SK-N-SH treated with all-trans-retinoic acid at 6 μM for 48 hours (cell line): ENCODE measurements at regions not wholly inside any gene's neighbourhood (a gene's known extent, or its start where the extent isn't known, plus 50 kb on each side); places are given as distances from the start of the nearest gene placed in this dataset.

Experiments used
- ATAC-seq: fragments of 200-7000 bp; cut with Tn5 transposase; 3 replicates; pipeline ENCODE4 v1.9.1; 2020; ENCODE audit warnings: mild to moderate bottlenecking, moderate library complexity
- ARNTL ChIP-seq: fragments of 450-650 bp; formaldehyde crosslinking; IDR thresholded peaks from 2 replicates; pipeline ENCODE4 v1.5.0; 2020; ENCODE audit warnings: low read depth, mild to moderate bottlenecking, moderate library complexity, borderline replicate concordance
- CSDC2 ChIP-seq: fragments of 250-450 bp; sonication (Bioruptor Pico); IDR thresholded peaks from 2 replicates; pipeline ENCODE4 v1.5.0; 2020; ENCODE audit warnings: mild to moderate bottlenecking, moderate library complexity
- ESRRG ChIP-seq: fragments of 250-450 bp; sonication (Bioruptor Pico); IDR thresholded peaks from 2 replicates; pipeline ENCODE4 v1.6.1; 2021; ENCODE audit warnings: mild to moderate bottlenecking
- GLIS3 ChIP-seq: fragments of 250-450 bp; sonication (Bioruptor Pico); IDR thresholded peaks from 2 replicates; pipeline ENCODE4 v1.5.0; 2020; ENCODE audit warnings: mild to moderate bottlenecking, moderate library complexity
- ISL1 ChIP-seq: fragments of 250-450 bp; sonication (Bioruptor Pico); IDR thresholded peaks from 2 replicates; pipeline ENCODE4 v2.1.2; 2022; ENCODE audit warnings: mild to moderate bottlenecking, moderate library complexity
- OSR1 ChIP-seq: fragments of 250-450 bp; sonication (Bioruptor Pico); IDR thresholded peaks from 2 replicates; pipeline ENCODE4 v1.8.0; 2022; ENCODE audit warnings: moderate library complexity, mild to moderate bottlenecking, inconsistent platforms
- PPARA ChIP-seq: fragments of 250-450 bp; sonication (Bioruptor Pico); IDR thresholded peaks from 2 replicates; pipeline ENCODE4 v1.5.0; 2020; ENCODE audit warnings: mild to moderate bottlenecking, borderline replicate concordance
- RARB ChIP-seq: fragments of 250-450 bp; sonication (Bioruptor Pico); IDR thresholded peaks from 2 replicates; pipeline ENCODE4 v1.8.0; 2021; ENCODE audit warnings: mild to moderate bottlenecking, moderate library complexity
- TCF4 ChIP-seq: fragments of 250-450 bp; sonication (Bioruptor Pico); IDR thresholded peaks from 2 replicates; pipeline ENCODE4 v1.8.0; 2021; ENCODE audit warnings: mild to moderate bottlenecking, moderate library complexity, borderline replicate concordance
- TOX ChIP-seq: fragments of 250-450 bp; sonication (Bioruptor Pico); IDR thresholded peaks from 2 replicates; pipeline ENCODE4 v1.8.0; 2021; ENCODE audit warnings: mild to moderate bottlenecking, moderate library complexity, borderline replicate concordance
- ZC3H10 ChIP-seq: fragments of 250-450 bp; sonication (Bioruptor Pico); IDR thresholded peaks from 2 replicates; pipeline ENCODE4 v1.5.1; 2021; ENCODE audit warnings: mild to moderate bottlenecking, moderate library complexity
- ZFP3 ChIP-seq: fragments of 250-450 bp; sonication (Bioruptor Pico); IDR thresholded peaks from 2 replicates; pipeline ENCODE4 v1.5.0; 2020; ENCODE audit warnings: mild to moderate bottlenecking, moderate library complexity
- ZFP30 ChIP-seq: fragments of 450-650 bp; formaldehyde crosslinking; IDR thresholded peaks from 2 replicates; pipeline ENCODE4 v1.5.0; 2022; ENCODE audit warnings: mild to moderate bottlenecking, moderate library complexity
- ZNF565 ChIP-seq: fragments of 450-650 bp; formaldehyde crosslinking; conservative IDR thresholded peaks from 2 replicates; pipeline ENCODE4 v1.5.0; 2020; ENCODE audit warnings: low read depth, mild to moderate bottlenecking, moderate library complexity
- ZNF70 ChIP-seq: fragments of 450-650 bp; formaldehyde crosslinking; IDR thresholded peaks from 2 replicates; pipeline ENCODE4 v1.5.0; 2020; ENCODE audit warnings: mild to moderate bottlenecking, moderate library complexity
- TF ChIP-seq, protein P1 (sequence below): fragments of 250-450 bp; sonication (Bioruptor Pico); IDR thresholded peaks from 2 replicates; pipeline ENCODE4 v1.5.1; 2020; ENCODE audit warnings: low read depth, mild to moderate bottlenecking, moderate library complexity
- TF ChIP-seq, protein P2 (sequence below): fragments of 250-450 bp; sonication (Bioruptor Pico); IDR thresholded peaks from 2 replicates; pipeline ENCODE4 v1.5.1; 2021; ENCODE audit warnings: mild to moderate bottlenecking, moderate library complexity
- TF ChIP-seq, protein P3 (sequence below): fragments of 250-450 bp; sonication (Bioruptor Pico); IDR thresholded peaks from 2 replicates; pipeline ENCODE4 v1.8.0; 2020; ENCODE audit warnings: mild to moderate bottlenecking, moderate library complexity, borderline replicate concordance
- TF ChIP-seq, protein P4 (sequence below): fragments of 250-450 bp; sonication (Bioruptor Pico); IDR thresholded peaks from 2 replicates; pipeline ENCODE4 v1.8.0; 2021; ENCODE audit warnings: low read depth, mild to moderate bottlenecking, moderate library complexity, borderline replicate concordance
- TF ChIP-seq, protein P5 (sequence below): fragments of 250-450 bp; sonication (Bioruptor Pico); IDR thresholded peaks from 2 replicates; pipeline ENCODE4 v1.5.0; 2020; ENCODE audit warnings: mild to moderate bottlenecking, moderate library complexity

DNA sequence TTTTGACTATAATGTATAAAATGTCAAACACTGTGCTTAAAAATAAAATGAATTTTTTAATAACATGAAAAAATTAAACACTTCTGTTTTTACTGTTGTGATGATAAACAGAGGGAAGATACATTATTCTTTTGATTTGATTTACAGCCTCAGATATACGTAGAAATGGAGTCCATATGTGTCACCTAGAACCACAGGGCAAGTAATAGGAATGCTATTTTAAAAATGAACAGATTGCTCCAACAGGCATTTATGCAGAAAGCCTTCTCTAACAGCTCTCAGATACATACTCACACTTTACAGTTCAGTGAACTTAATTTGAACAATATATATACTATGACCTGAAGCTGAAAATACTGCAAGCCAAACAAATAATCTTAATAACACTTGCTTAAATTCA, 1551.0 kb downstream of the GRIK2 start:
- peak; percentile 7; the same call in 1 of the 2 replicates for TF ChIP-seq ISL1 (CRISPR knock-in tag)
- 0 out of 2 replicates have a peak, but pooled peaks have one; percentile 13 for TF ChIP-seq TCF4 (CRISPR knock-in tag)
- TF ChIP-seq CSDC2 (CRISPR knock-in tag): no peak
- TF ChIP-seq, protein P1, sequence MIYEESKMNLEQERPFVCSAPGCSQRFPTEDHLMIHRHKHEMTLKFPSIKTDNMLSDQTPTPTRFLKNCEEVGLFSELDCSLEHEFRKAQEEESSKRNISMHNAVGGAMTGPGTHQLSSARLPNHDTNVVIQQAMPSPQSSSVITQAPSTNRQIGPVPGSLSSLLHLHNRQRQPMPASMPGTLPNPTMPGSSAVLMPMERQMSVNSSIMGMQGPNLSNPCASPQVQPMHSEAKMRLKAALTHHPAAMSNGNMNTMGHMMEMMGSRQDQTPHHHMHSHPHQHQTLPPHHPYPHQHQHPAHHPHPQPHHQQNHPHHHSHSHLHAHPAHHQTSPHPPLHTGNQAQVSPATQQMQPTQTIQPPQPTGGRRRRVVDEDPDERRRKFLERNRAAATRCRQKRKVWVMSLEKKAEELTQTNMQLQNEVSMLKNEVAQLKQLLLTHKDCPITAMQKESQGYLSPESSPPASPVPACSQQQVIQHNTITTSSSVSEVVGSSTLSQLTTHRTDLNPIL (CRISPR knock-in tag): 0 out of 2 replicates have a peak, but pooled peaks have one; percentile 23
- TF ChIP-seq GLIS3 (CRISPR knock-in tag): 0 out of 2 replicates have a peak, but pooled peaks have one; percentile 18
- no peak for TF ChIP-seq ZFP3
- ATAC-seq: peak; percentile 78

DNA sequence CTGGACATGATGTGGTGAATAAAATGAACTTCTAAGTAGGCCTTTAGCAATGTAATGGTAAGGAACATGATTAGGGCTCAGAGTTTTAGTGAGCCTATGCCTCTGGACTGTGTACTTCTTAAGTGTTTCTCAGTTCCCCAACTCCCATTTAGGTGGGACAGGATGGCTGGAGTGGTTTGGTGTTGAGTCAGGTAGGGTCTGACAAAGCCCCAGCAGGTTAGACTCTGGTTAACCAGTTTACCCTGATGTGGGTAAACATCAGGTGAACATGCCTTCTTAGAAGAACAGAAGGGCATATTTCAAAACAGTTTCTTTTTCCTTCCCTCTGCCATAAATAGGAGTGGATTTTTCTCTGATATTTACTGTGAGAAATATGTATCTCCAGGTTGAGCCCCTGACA, 1548.7 kb downstream of the GRIK2 start:
- no peak for ATAC-seq
- TF ChIP-seq ARNTL (CRISPR knock-in tag) (no peak), ESRRG (no peak), GLIS3 (CRISPR knock-in tag) (no peak), ZNF70 (CRISPR knock-in tag) (no peak), RARB (no peak), ZC3H10 (no peak), TOX (CRISPR knock-in tag) (no peak), ZNF565 (CRISPR knock-in tag) (no peak), ZFP30 (CRISPR knock-in tag) (no peak), OSR1 (no peak), PPARA (CRISPR knock-in tag) (no peak), TCF4 (CRISPR knock-in tag) (no peak)
- TF ChIP-seq, protein P2, sequence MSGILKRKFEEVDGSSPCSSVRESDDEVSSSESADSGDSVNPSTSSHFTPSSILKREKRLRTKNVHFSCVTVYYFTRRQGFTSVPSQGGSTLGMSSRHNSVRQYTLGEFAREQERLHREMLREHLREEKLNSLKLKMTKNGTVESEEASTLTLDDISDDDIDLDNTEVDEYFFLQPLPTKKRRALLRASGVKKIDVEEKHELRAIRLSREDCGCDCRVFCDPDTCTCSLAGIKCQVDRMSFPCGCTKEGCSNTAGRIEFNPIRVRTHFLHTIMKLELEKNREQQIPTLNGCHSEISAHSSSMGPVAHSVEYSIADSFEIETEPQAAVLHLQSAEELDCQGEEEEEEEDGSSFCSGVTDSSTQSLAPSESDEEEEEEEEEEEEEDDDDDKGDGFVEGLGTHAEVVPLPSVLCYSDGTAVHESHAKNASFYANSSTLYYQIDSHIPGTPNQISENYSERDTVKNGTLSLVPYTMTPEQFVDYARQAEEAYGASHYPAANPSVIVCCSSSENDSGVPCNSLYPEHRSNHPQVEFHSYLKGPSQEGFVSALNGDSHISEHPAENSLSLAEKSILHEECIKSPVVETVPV (CRISPR knock-in tag): no peak
- TF ChIP-seq, protein P1 (CRISPR knock-in tag): no peak
- TF ChIP-seq, protein P3, sequence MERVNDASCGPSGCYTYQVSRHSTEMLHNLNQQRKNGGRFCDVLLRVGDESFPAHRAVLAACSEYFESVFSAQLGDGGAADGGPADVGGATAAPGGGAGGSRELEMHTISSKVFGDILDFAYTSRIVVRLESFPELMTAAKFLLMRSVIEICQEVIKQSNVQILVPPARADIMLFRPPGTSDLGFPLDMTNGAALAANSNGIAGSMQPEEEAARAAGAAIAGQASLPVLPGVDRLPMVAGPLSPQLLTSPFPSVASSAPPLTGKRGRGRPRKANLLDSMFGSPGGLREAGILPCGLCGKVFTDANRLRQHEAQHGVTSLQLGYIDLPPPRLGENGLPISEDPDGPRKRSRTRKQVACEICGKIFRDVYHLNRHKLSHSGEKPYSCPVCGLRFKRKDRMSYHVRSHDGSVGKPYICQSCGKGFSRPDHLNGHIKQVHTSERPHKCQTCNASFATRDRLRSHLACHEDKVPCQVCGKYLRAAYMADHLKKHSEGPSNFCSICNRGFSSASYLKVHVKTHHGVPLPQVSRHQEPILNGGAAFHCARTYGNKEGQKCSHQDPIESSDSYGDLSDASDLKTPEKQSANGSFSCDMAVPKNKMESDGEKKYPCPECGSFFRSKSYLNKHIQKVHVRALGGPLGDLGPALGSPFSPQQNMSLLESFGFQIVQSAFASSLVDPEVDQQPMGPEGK (CRISPR knock-in tag): no peak

DNA sequence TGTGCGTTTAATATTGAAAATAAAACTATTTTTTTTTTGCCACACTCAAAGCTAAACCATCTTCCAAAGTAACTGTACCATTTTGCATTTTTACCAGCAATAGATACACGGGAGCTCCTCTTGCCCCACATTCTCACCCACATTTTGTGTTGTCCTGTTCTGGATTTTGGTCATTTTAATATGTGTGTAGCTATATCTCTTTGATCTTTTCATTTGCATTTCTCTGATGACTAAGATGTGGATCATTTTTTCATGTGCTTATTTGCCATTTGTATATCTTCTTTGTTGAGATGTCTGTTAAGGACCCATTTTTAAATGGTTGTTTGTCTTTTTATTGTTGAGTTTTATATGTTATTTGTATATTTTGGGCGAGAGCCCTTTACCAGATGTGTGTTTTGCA, 1543.5 kb downstream of the GRIK2 start:
- no peak for ATAC-seq
- TF ChIP-seq GLIS3 (CRISPR knock-in tag) (no peak), ZFP30 (CRISPR knock-in tag) (no peak), OSR1 (no peak), RARB (no peak), TOX (CRISPR knock-in tag) (no peak), ARNTL (CRISPR knock-in tag) (no peak), ESRRG (no peak)
- TF ChIP-seq, protein P4, sequence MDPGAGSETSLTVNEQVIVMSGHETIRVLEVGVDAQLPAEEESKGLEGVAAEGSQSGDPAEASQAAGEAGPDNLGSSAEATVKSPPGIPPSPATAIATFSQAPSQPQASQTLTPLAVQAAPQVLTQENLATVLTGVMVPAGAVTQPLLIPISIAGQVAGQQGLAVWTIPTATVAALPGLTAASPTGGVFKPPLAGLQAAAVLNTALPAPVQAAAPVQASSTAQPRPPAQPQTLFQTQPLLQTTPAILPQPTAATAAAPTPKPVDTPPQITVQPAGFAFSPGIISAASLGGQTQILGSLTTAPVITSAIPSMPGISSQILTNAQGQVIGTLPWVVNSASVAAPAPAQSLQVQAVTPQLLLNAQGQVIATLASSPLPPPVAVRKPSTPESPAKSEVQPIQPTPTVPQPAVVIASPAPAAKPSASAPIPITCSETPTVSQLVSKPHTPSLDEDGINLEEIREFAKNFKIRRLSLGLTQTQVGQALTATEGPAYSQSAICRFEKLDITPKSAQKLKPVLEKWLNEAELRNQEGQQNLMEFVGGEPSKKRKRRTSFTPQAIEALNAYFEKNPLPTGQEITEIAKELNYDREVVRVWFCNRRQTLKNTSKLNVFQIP (CRISPR knock-in tag): no peak
- TF ChIP-seq, all 23 proteins: peak for 0

DNA sequence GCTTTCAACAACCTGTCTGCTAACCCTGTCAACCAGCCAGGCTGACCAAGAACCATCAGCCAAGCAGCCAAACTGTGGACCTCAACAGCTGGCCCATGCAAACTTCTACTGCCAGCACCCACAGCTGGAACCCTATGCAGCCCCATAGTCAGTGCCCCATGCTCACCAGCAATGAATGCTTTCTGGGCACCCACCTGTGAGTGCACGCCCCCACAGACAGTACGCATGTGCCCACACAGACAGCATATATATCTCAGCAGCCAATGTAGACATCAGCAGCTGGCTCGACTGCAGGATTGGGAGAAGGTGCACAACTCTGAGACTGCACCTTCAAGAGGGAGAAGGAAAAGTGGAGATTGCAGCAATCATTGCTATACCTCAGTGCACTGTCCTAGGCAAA, 1534.6 kb downstream of the GRIK2 start:
- no peak for ATAC-seq
- TF ChIP-seq TOX (CRISPR knock-in tag) (no peak), ESRRG (no peak), ARNTL (CRISPR knock-in tag) (no peak), ZNF70 (CRISPR knock-in tag) (no peak)
- TF ChIP-seq, protein P1 (CRISPR knock-in tag): no peak
- TF ChIP-seq, protein P2 (CRISPR knock-in tag): no peak
- TF ChIP-seq, protein P5, sequence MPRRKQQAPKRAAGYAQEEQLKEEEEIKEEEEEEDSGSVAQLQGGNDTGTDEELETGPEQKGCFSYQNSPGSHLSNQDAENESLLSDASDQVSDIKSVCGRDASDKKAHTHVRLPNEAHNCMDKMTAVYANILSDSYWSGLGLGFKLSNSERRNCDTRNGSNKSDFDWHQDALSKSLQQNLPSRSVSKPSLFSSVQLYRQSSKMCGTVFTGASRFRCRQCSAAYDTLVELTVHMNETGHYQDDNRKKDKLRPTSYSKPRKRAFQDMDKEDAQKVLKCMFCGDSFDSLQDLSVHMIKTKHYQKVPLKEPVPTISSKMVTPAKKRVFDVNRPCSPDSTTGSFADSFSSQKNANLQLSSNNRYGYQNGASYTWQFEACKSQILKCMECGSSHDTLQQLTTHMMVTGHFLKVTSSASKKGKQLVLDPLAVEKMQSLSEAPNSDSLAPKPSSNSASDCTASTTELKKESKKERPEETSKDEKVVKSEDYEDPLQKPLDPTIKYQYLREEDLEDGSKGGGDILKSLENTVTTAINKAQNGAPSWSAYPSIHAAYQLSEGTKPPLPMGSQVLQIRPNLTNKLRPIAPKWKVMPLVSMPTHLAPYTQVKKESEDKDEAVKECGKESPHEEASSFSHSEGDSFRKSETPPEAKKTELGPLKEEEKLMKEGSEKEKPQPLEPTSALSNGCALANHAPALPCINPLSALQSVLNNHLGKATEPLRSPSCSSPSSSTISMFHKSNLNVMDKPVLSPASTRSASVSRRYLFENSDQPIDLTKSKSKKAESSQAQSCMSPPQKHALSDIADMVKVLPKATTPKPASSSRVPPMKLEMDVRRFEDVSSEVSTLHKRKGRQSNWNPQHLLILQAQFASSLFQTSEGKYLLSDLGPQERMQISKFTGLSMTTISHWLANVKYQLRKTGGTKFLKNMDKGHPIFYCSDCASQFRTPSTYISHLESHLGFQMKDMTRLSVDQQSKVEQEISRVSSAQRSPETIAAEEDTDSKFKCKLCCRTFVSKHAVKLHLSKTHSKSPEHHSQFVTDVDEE (CRISPR knock-in tag): no peak
